Cardiac muscle cell (in vitro differentiated cells and primary cell): ENCODE measurements at regions not wholly inside any gene's neighbourhood (a gene's known extent, or its start where the extent isn't known, plus 50 kb on each side); places are given as distances from the start of the nearest gene placed in this dataset.

Source experiments
- DNase-seq, 2 donors: peaks; one replicate each; pipeline versions ENCODE4 v3.0.0 to v3.0.0-alpha.2; 2010 to 2017; ENCODE audit warnings: low read depth in 1 of 2, low spot score in 1 of 2
- H3K27ac ChIP-seq: fragments of 200-600 bp; sonication (generic); 2 replicates; pipeline ENCODE4 v1.5.1; 2016
- H3K27me3 ChIP-seq: fragments of 200-600 bp; sonication (generic); 2 replicates; pipeline ENCODE4 v1.6.0; 2016; ENCODE audit warnings: control low read depth
- H3K36me3 ChIP-seq: fragments of 200-600 bp; sonication (generic); 2 replicates; pipeline ENCODE4 v1.5.1; 2016; ENCODE audit warnings: control low read depth
- H3K4me1 ChIP-seq: fragments of 200-600 bp; sonication (generic); 2 replicates; pipeline ENCODE4 v1.8.1; 2017; ENCODE audit warnings: low read depth, mild to moderate bottlenecking, mixed run types
- H3K4me3 ChIP-seq: fragments of 200-600 bp; sonication (generic); 2 replicates; pipeline ENCODE4 v1.5.1; 2016; ENCODE audit warnings: mild to moderate bottlenecking
- H3K9me3 ChIP-seq: fragments of 200-600 bp; sonication (generic); 2 replicates; pipeline ENCODE4 v1.5.1; 2017; ENCODE audit warnings: low read depth, mild to moderate bottlenecking, control low read depth
- CTCF ChIP-seq: IDR thresholded peaks from 2 replicates; pipeline ENCODE4 v1.5.1; 2012; ENCODE audit warnings: low read depth, mild to moderate bottlenecking, low read length

DNA sequence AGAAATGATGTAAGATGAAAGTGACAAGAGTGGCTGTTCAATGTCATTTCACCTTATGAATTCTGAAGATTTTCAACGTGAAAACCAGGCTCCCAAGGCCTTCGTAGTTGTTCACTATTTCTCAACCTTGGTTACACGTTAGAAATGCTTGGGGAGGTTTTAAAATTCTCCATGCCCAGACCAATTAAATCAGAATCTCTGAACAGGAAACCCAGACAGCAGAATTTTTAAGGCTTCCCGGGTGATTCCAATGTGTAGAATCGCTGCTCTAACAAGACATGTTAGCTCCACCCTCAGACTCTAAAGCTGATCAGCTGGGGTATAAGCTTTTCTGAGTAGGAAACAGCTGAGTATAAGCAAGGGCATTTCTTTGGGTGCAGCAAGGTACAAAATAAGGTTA, 160.4 kb upstream of the TET2 start:
- H3K4me3 ChIP-seq = no peak overlapping the region
- no peak overlapping the region for H3K27ac ChIP-seq
- no peaks in the 10 kb centered on the region for H3K4me1 ChIP-seq
- H3K36me3 ChIP-seq = no peaks in the 10 kb centered on the region
- DNase-seq = no peak
- no peaks in the 10 kb centered on the region for H3K27me3 ChIP-seq
- no peak for TF ChIP-seq CTCF
- no peaks in the 10 kb centered on the region for H3K9me3 ChIP-seq

DNA sequence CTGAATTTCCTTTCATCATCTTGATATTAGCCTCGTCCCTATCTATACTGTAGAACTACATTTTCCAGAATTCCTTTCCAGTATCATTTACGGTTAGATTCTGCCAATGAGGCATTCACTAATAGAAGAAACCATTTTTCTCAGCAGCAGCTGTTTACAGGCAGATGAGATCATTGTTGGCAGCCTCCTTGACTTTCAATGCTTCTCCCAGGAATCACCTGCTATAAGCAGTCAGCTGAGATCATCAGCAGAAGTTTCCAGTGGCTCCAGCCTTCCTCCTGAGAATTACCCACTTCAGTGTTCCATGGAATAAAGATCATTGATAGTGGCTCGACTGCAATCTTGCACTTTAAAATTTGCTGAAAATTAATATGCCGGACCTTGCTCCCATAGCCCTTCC, 157.3 kb upstream of the TET2 start:
- Histone ChIP-seq H3K4me3 (no peak overlapping the region), H3K27ac (no peak overlapping the region), H3K36me3 (no peaks in the 10 kb centered on the region), H3K9me3 (no peaks in the 10 kb centered on the region), H3K4me1 (no peaks in the 10 kb centered on the region), H3K27me3 (no peaks in the 10 kb centered on the region)
- DNase-seq = peak in 1 of 2 donors; percentile 8
- TF ChIP-seq CTCF = no peak

GRCh38 chr4:105002278-105002677, 144.4 kb upstream of the TET2 start:
- Histone ChIP-seq H3K36me3 (no peaks in the 10 kb centered on the region), H3K4me3 (no peak overlapping the region), H3K27me3 (no peaks in the 10 kb centered on the region), H3K4me1 (no peaks in the 10 kb centered on the region), H3K9me3 (no peaks in the 10 kb centered on the region), H3K27ac (no peak overlapping the region)
- no peak for DNase-seq
- TF ChIP-seq CTCF = no peak

GRCh38 chr4:105014234-105014633, 132.4 kb upstream of the TET2 start:
- no peak for TF ChIP-seq CTCF
- no peaks in the 10 kb centered on the region for H3K4me1 ChIP-seq
- no peak for DNase-seq
- no peaks in the 10 kb centered on the region for H3K27me3 ChIP-seq
- H3K4me3 ChIP-seq = no peak overlapping the region
- no peaks in the 10 kb centered on the region for H3K36me3 ChIP-seq
- no peaks in the 10 kb centered on the region for H3K9me3 ChIP-seq
- no peak overlapping the region for H3K27ac ChIP-seq

DNA sequence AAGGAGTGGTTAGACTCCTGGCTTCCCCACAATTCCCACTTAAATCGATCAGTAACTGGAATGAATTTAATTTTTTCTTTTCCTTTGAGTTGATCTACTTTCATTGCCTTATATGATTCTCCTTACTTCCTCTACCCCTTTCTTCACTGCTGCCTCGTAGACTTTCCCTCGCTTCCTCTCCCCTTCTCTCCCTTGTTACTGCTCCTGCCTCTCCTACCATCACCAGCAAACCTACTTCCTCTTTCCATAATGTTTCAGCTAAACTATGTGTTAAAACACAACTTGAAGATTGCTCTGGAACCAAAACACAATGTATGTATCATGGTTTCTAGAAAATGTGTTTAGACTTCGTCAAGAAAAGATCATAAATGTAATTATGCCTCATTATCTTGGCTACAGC, 132.0 kb upstream of the TET2 start:
- TF ChIP-seq CTCF = no peak
- Histone ChIP-seq H3K9me3 (no peaks in the 10 kb centered on the region), H3K4me3 (no peak overlapping the region), H3K27ac (no peak overlapping the region), H3K27me3 (no peaks in the 10 kb centered on the region), H3K4me1 (no peaks in the 10 kb centered on the region), H3K36me3 (no peaks in the 10 kb centered on the region)
- DNase-seq = no peak

- Histone ChIP-seq H3K27me3 (no peaks in the 10 kb centered on the region), H3K9me3 (no peaks in the 10 kb centered on the region), H3K4me3 (no peak overlapping the region), H3K36me3 (no peaks in the 10 kb centered on the region), H3K4me1 (no peaks in the 10 kb centered on the region), H3K27ac (no peak overlapping the region)
- DNase-seq = no peak
- no peak for TF ChIP-seq CTCF
Observed at GRCh38 chr4:105015750-105016149, 130.9 kb upstream of the TET2 start.
